ENCODE measurements at regions not wholly inside any gene's neighbourhood (a gene's known extent, or its start where the extent isn't known, plus 50 kb on each side); places are given as distances from the start of the nearest gene placed in this dataset.

DNA sequence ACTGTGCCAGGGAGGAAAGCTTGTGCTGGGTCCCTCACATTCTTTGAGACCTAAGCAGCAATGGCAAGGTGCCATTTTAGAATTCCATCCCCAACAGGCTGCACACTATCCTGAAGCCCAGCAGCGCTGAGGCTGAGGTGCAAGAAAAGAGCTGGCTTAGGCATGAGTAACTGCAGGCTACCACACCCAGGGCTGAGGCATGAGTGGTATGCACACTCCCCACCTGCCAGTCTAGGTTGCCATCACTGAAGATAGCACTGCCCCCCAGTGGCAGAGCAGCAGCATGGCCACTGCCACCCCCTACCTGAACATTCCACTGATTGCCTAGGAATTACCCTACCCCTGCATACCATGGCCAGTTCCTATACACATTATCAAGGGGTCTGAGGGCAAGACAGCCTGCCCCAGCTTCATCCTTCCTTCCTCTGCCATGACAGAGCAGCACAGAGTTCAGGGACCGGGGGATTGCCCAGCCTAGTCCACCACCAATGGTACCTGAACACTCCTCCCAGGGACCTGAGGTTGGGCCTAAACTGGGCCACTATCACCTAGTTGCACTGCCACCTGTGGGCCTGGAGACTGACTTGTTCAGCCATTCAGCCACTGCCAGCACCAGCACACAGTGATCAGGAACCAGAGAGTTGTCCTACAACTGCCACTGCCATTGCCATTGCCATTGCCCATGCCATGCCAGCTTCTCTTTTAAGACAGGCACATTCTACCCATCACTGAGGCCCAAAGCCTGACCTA is 129.8 kb downstream of the SATB1 start:
- intact Hi-C loops (cut with DNase I; ENCODE audit: low total_unique reads) (no loop called here), in situ Hi-C loops (cut with MboI; ENCODE audit: low pct_ligation_motif_present in 1 of 4, low pct_unique_long_range_greater_than_20kb in 1 of 4, low sequenced_read_pairs in 3 of 4) (no loop called here)
- H3K4me1 ChIP-seq: no peaks in the 10 kb centered on the region
- TF ChIP-seq EP300 (IDR thresholded peaks at IDR 0.05; ENCODE audit: low read depth): no peak
- TF ChIP-seq, protein P1, sequence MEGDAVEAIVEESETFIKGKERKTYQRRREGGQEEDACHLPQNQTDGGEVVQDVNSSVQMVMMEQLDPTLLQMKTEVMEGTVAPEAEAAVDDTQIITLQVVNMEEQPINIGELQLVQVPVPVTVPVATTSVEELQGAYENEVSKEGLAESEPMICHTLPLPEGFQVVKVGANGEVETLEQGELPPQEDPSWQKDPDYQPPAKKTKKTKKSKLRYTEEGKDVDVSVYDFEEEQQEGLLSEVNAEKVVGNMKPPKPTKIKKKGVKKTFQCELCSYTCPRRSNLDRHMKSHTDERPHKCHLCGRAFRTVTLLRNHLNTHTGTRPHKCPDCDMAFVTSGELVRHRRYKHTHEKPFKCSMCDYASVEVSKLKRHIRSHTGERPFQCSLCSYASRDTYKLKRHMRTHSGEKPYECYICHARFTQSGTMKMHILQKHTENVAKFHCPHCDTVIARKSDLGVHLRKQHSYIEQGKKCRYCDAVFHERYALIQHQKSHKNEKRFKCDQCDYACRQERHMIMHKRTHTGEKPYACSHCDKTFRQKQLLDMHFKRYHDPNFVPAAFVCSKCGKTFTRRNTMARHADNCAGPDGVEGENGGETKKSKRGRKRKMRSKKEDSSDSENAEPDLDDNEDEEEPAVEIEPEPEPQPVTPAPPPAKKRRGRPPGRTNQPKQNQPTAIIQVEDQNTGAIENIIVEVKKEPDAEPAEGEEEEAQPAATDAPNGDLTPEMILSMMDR (IDR thresholded peaks at IDR 0.05): peak in 4 of 5 experiments; percentile 14 to 40 (median 26)
- 66% methylated on average over 2 of the region's 2 CpGs; no CpG with 5 or more reads in 1 of the 2 donors for WGBS, 2 donors (ENCODE audit: low coverage in 1 of 2)
- H3K27ac ChIP-seq: no peak overlapping the region
- no peak overlapping the region for H3K4me3 ChIP-seq
- H3K27me3 ChIP-seq: no peaks in the 10 kb centered on the region
- DNase-seq: peak; percentile 53
- peaks cover 4 to 11% of the 10 kb centered on the region in 2 donors for H3K9me3 ChIP-seq
- H3K36me3 ChIP-seq: no peaks in the 10 kb centered on the region

DNA sequence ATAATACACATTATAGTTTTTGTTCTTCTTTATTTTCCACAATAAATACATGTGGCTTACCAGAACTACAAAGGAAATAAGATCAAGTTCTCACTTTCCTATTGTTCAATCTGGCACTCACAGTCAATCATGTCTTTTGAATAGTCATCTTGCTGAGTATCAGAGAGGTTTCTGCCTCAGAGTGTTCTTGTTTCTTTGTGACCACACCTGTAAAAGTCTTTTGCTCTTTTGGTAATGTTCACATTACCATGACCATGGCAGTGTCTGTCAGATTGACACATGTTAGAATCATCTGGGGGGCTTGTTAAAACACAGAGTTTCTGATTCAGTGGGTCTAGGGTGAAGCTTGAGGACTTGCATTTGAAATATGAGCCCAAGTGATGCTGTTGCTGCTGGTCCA is 135.0 kb downstream of the SATB1 start:
- H3K27ac ChIP-seq: no peak overlapping the region
- in situ Hi-C loops (cut with MboI; ENCODE audit: low pct_ligation_motif_present in 1 of 4, low pct_unique_long_range_greater_than_20kb in 1 of 4, low sequenced_read_pairs in 3 of 4): no loop called here

DNA sequence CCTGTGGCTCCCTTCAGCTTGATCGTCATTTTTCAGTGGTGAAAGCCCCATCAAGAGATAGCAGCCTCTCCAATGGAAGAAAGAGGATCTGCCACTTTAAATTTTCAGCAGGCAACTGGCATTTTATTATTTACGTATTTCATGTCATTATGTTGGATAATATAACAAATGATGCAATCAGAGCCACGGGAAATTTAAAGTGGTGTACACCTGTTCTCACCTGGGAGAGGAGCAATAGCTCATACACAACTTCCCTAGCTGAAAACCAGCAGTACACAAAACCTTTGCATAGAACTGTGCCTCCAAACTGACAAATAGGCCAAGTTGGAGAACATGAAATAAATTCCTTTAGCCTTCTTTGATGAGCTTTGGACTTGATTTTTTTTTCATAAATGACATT is 136.9 kb downstream of the SATB1 start:
- TF ChIP-seq, protein P1 (IDR thresholded peaks at IDR 0.05): no peak
- TF ChIP-seq POLR2A (IDR thresholded peaks at IDR 0.05) (no peak), POLR2AphosphoS5 (IDR thresholded peaks at IDR 0.05) (no peak), EP300 (IDR thresholded peaks at IDR 0.05; ENCODE audit: low read depth) (no peak)
- Histone ChIP-seq H3K4me3 (no peak overlapping the region), H3K9me3 (no peaks in the 10 kb centered on the region), H3K27me3 (no peaks in the 10 kb centered on the region), H3K36me3 (no peaks in the 10 kb centered on the region), H3K27ac (no peak overlapping the region), H3K4me1 (no peaks in the 10 kb centered on the region)
- in situ Hi-C loops (cut with MboI; ENCODE audit: low pct_ligation_motif_present in 1 of 4, low pct_unique_long_range_greater_than_20kb in 1 of 4, low sequenced_read_pairs in 3 of 4): no loop called here
- DNase-seq: no peak
- intact Hi-C loops (cut with DNase I; ENCODE audit: low total_unique reads): no loop called here
- 36 to 43% methylated on average over 3 of the region's 3 CpGs for WGBS, 2 donors (ENCODE audit: low coverage in 1 of 2)

More for the DNA sequence above, 135.0 kb downstream of the SATB1 start:
- no peak for DNase-seq
- Histone ChIP-seq H3K9me3 (no peaks in the 10 kb centered on the region), H3K27me3 (no peaks in the 10 kb centered on the region), H3K4me3 (no peak overlapping the region), H3K36me3 (no peaks in the 10 kb centered on the region), H3K4me1 (no peaks in the 10 kb centered on the region)
- intact Hi-C loops (cut with DNase I; ENCODE audit: low total_unique reads): no loop called here
- TF ChIP-seq EP300 (IDR thresholded peaks at IDR 0.05; ENCODE audit: low read depth): no peak
- no peak for TF ChIP-seq POLR2AphosphoS5 (IDR thresholded peaks at IDR 0.05)
- TF ChIP-seq POLR2A (IDR thresholded peaks at IDR 0.05): no peak
- TF ChIP-seq, protein P1 (IDR thresholded peaks at IDR 0.05): no peak

DNA sequence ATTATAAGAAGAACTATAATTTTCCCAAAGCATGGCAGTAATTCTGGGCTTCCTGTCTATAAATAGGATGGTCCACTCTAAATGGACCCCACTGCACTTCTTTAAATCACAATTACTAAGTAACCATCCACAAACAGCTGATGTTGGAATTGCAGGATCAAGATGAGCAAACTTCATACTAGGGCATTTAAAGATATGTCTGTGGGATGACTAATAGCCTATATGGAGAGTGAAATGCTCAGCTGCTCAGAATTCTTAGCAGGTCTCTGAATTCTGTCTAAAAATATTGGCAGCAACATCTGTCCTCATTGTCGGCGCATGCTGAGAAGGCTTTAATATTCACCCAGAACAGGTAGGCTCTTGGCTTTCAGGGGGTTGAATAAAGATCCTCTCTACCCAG is 140.4 kb downstream of the SATB1 start:
- Histone ChIP-seq H3K9me3 (no peaks in the 10 kb centered on the region), H3K27ac (no peak overlapping the region), H3K4me3 (no peak overlapping the region), H3K36me3 (no peaks in the 10 kb centered on the region), H3K27me3 (no peaks in the 10 kb centered on the region), H3K4me1 (no peaks in the 10 kb centered on the region)
- no peak for DNase-seq
- in situ Hi-C loops (cut with MboI; ENCODE audit: low pct_ligation_motif_present in 1 of 4, low pct_unique_long_range_greater_than_20kb in 1 of 4, low sequenced_read_pairs in 3 of 4): no loop called here
- TF ChIP-seq, protein P1 (IDR thresholded peaks at IDR 0.05): no peak
- TF ChIP-seq EP300 (IDR thresholded peaks at IDR 0.05; ENCODE audit: low read depth) (no peak), POLR2AphosphoS5 (IDR thresholded peaks at IDR 0.05) (no peak), POLR2A (IDR thresholded peaks at IDR 0.05) (no peak)
- intact Hi-C loops (cut with DNase I; ENCODE audit: low total_unique reads): no loop called here
- 94% methylated on average over 2 of the region's 2 CpGs; no CpG with 5 or more reads in 1 of the 2 donors for WGBS, 2 donors (ENCODE audit: low coverage in 1 of 2)
